HCT116 (cell line): ENCODE measurements at regions not wholly inside any gene's neighbourhood (a gene's known extent, or its start where the extent isn't known, plus 50 kb on each side); places are given as distances from the start of the nearest gene placed in this dataset.

ENCODE experiments used
- ATAC-seq: fragments of 200-7000 bp; cut with Tn5 transposase; 2 replicates; pipeline ENCODE4 v1.9.1; 2020; ENCODE audit warnings: mild to moderate bottlenecking, moderate library complexity
- BruUV-seq: library from RNA; stranded (reverse); fragments of 400-500 nt; replicated peaks from 2 replicates; lab custom pipeline; 2021; lab: Mats Ljungman, UMichigan
- CTCF ChIA-PET: fragments of 300-600 bp; sonication (Branson Sonifier 250); formaldehyde crosslinking; loops from one replicate; lab custom pipeline; 2021; ENCODE audit warnings: antibody characterized with exemption; lab: Charles Lee
- POLR2A ChIA-PET: fragments of 300-600, 350-600 bp; sonication (Branson Sonifier 250); formaldehyde crosslinking; loops from one replicate; lab custom pipeline; 2021; ENCODE audit warnings: antibody characterized with exemption; lab: Charles Lee
- RAD21 ChIA-PET, 2 experiments: fragments of 300-600 bp; sonication (Branson Sonifier 250); formaldehyde crosslinking; loops; one replicate each; lab custom pipeline; 2023; ENCODE audit warnings: low total read pairs in 2 of 2; ENCODE audit not compliant: uncharacterized antibody in 2 of 2, unreplicated experiment in 2 of 2, low non-redundant PET in 1 of 2; lab: Charles Lee
- DNase-seq: peaks from one replicate; pipeline ENCODE4 v3.0.0-alpha.2; 2010; ENCODE audit warnings: low read depth, low spot score
- H2AFZ ChIP-seq: fragments of 200-600 bp; shearing (Covaris generic), sonication (generic); 2 replicates; pipeline ENCODE4 v1.6.1; 2017; ENCODE audit warnings: low read depth, mixed run types, mixed read lengths, antibody characterized with exemption, low read length; ENCODE audit not compliant: poor library complexity, severe bottlenecking
- H3K27ac ChIP-seq: 2 replicates; pipeline ENCODE4 v1.5.1; 2012; ENCODE audit warnings: low read depth, low read length
- H3K27me3 ChIP-seq: fragments of 200-600 bp; sonication (generic); 2 replicates; pipeline ENCODE4 v1.6.1; 2016; ENCODE audit warnings: mixed run types, low read length, mixed read lengths; ENCODE audit not compliant: insufficient read depth
- H3K36me3 ChIP-seq, 2 experiments: fragments of 200-500 bp in 1 of 2; fragments of 200-600 bp in 1 of 2; sonication (Bioruptor generic) in 1 of 2; sonication (generic) in 1 of 2; 2 replicates each; pipeline versions ENCODE4 v1.5.1 to v1.6.1; 2014 to 2016; ENCODE audit warnings: low read length in 2 of 2, inconsistent platforms in 1 of 2, mixed read lengths in 1 of 2, mixed run types in 1 of 2; ENCODE audit not compliant: insufficient read depth in 2 of 2, control insufficient read depth in 1 of 2
- H3K4me1 ChIP-seq, 2 experiments: fragments of 200-600 bp in 1 of 2; sonication (generic) in 1 of 2; 2 replicates each; pipeline versions ENCODE4 v1.5.1 to v1.6.1; 2012 to 2017; ENCODE audit warnings: low read length in 2 of 2, inconsistent platforms in 1 of 2, mild to moderate bottlenecking in 1 of 2, mixed read lengths in 1 of 2, mixed run types in 1 of 2, moderate library complexity in 1 of 2; ENCODE audit not compliant: insufficient read depth in 2 of 2, control insufficient read depth in 1 of 2
- H3K4me2 ChIP-seq: fragments of 200-600 bp; sonication (generic); 2 replicates; pipeline ENCODE4 v1.6.1; 2017; ENCODE audit warnings: mixed run types, low read length, mixed read lengths
- H3K4me3 ChIP-seq, 2 experiments: fragments of 200-600 bp in 1 of 2; sonication (generic) in 1 of 2; replicated peaks in 1 of 2; 2 replicates each; pipeline ENCODE4 v1.5.1; 2011 to 2016; ENCODE audit warnings: low read length in 2 of 2, control low read depth in 1 of 2, low read depth in 1 of 2, mild to moderate bottlenecking in 1 of 2, mixed read lengths in 1 of 2, mixed run types in 1 of 2
- H3K79me2 ChIP-seq: fragments of 200-600 bp; sonication (generic); 2 replicates; pipeline ENCODE4 v1.6.1; 2017; ENCODE audit warnings: mild to moderate bottlenecking, mixed run types, low read length, moderate library complexity, mixed read lengths; ENCODE audit not compliant: insufficient read depth
- H3K9ac ChIP-seq: fragments of 200-600 bp; sonication (generic); 2 replicates; pipeline ENCODE4 v1.6.1; 2016; ENCODE audit warnings: low read length, mixed read lengths
- H3K9me2 ChIP-seq: fragments of 200-600 bp; sonication (generic), shearing (Covaris generic); 2 replicates; pipeline ENCODE4 v1.6.1; 2017; ENCODE audit warnings: mixed run types, mild to moderate bottlenecking, moderate library complexity; ENCODE audit not compliant: insufficient read depth
- H3K9me3 ChIP-seq, 2 experiments: fragments of 200-500 bp in 1 of 2; fragments of 200-600 bp in 1 of 2; sonication (Bioruptor generic) in 1 of 2; sonication (generic) in 1 of 2; 2 replicates each; pipeline ENCODE4 v1.6.1; 2014 to 2017; ENCODE audit warnings: low read length in 2 of 2, mixed read lengths in 2 of 2, inconsistent platforms in 1 of 2, low read depth in 1 of 2, mild to moderate bottlenecking in 1 of 2, mixed run types in 1 of 2, moderate library complexity in 1 of 2; ENCODE audit not compliant: control insufficient read depth in 1 of 2, insufficient read depth in 1 of 2
- H4K20me1 ChIP-seq: fragments of 200-600 bp; sonication (generic), shearing (Covaris generic); 2 replicates; pipeline ENCODE4 v1.6.1; 2017; ENCODE audit warnings: mixed run types, mild to moderate bottlenecking, moderate library complexity; ENCODE audit not compliant: insufficient read depth
- ATF3 ChIP-seq: IDR thresholded peaks from 2 replicates; pipeline ENCODE4 v1.6.1; 2012
- CBX3 ChIP-seq: IDR thresholded peaks from 2 replicates; pipeline ENCODE4 v1.6.1; 2012; ENCODE audit warnings: low read depth
- CTCF ChIP-seq, 3 experiments: fragments of 200-600 bp in 1 of 3; sonication (generic) in 1 of 3; IDR thresholded peaks in 2 of 3; conservative IDR thresholded peaks in 1 of 3; 2 replicates each; pipeline ENCODE4 v1.5.1; 2012 to 2017; ENCODE audit warnings: low read depth in 2 of 3, low read length in 2 of 3, antibody characterized with exemption in 1 of 3, borderline replicate concordance in 1 of 3, control low read depth in 1 of 3, mild to moderate bottlenecking in 1 of 3, mixed read lengths in 1 of 3, mixed run types in 1 of 3, moderate library complexity in 1 of 3; ENCODE audit not compliant: insufficient read depth in 1 of 3
- ELF1 ChIP-seq: IDR thresholded peaks from 2 replicates; pipeline ENCODE4 v1.6.1; 2012; ENCODE audit warnings: low read depth, borderline replicate concordance
- EZH2phosphoT487 ChIP-seq: fragments of 200-600 bp; IDR thresholded peaks from 2 replicates; pipeline ENCODE4 v1.6.1; 2018; ENCODE audit warnings: antibody characterized with exemption, borderline replicate concordance
- FOSL1 ChIP-seq: IDR thresholded peaks from 2 replicates; pipeline ENCODE4 v1.6.1; 2012; ENCODE audit warnings: low read depth
- JUND ChIP-seq: IDR thresholded peaks from 2 replicates; pipeline ENCODE4 v1.6.1; 2012
- MAX ChIP-seq: IDR thresholded peaks from 2 replicates; pipeline ENCODE4 v1.6.1; 2012
- POLR2A ChIP-seq: IDR thresholded peaks from 2 replicates; pipeline ENCODE4 v1.7.0; 2011; ENCODE audit warnings: borderline replicate concordance; ENCODE audit not compliant: insufficient read depth, insufficient read length; ENCODE audit errors: extremely low read depth
- SIN3A ChIP-seq: IDR thresholded peaks from 2 replicates; pipeline ENCODE4 v1.6.1; 2012; ENCODE audit warnings: low read depth
- SP1 ChIP-seq: IDR thresholded peaks from 2 replicates; pipeline ENCODE4 v1.6.1; 2012; ENCODE audit warnings: low read depth
- TCF7L2 ChIP-seq: IDR thresholded peaks from 2 replicates; pipeline ENCODE4 v1.7.0; 2011; ENCODE audit warnings: borderline replicate concordance, inconsistent platforms; ENCODE audit not compliant: insufficient read depth, insufficient read length; ENCODE audit errors: extremely low read depth
- YY1 ChIP-seq: IDR thresholded peaks from 2 replicates; pipeline ENCODE4 v1.6.1; 2011; ENCODE audit warnings: low read length, low read depth, moderate library complexity, mild to moderate bottlenecking; ENCODE audit not compliant: insufficient replicate concordance; ENCODE audit errors: extremely low read depth
- ZBTB33 ChIP-seq: IDR thresholded peaks from 2 replicates; pipeline ENCODE4 v1.6.1; 2011; ENCODE audit warnings: mild to moderate bottlenecking, low read length, moderate library complexity; ENCODE audit not compliant: insufficient replicate concordance; ENCODE audit errors: extremely low read depth
- intact Hi-C: fragments of 100-400 bp; cut with micrococcal nuclease; formaldehyde crosslinking; loops from 2 replicates; pipeline ENCODE4 v1.10.0; 2022

GRCh38 chr3:17806876-17807275 lies 64.4 kb upstream of the TBC1D5 start:
- Histone ChIP-seq H3K4me2 (no peak overlapping the region), H3K4me1 (peaks cover 0 to 3% of the 10 kb centered on the region in 2 experiments; a peak in 2 of 4 replicates), H3K9ac (no peak overlapping the region), H3K4me3 (no peak overlapping the region), H3K27ac (no peak overlapping the region), H3K79me2 (no peaks in the 10 kb centered on the region), H3K9me3 (no peaks in the 10 kb centered on the region), H2AFZ (no peak overlapping the region), H4K20me1 (no peaks in the 10 kb centered on the region), H3K36me3 (no peaks in the 10 kb centered on the region), H3K27me3 (no peaks in the 10 kb centered on the region), H3K9me2 (no peaks in the 10 kb centered on the region)
- intact Hi-C loops: no loop called here
- BruUV-seq: no TSS peak
- CTCF ChIA-PET: no interaction called here
- POLR2A ChIA-PET: no interaction called here
- ATAC-seq (no peak), DNase-seq (no peak)
- RAD21 ChIA-PET: no interaction called here
- no peak for TF ChIP-seq FOSL1
- TF ChIP-seq EZH2phosphoT487: no peak
- TF ChIP-seq ELF1: no peak
- TF ChIP-seq MAX: no peak
- no peak for TF ChIP-seq POLR2A
- TF ChIP-seq TCF7L2: no peak
- no peak for TF ChIP-seq SP1
- TF ChIP-seq YY1: no peak
- TF ChIP-seq ATF3: no peak

- CTCF ChIA-PET: no interaction called here
- TF ChIP-seq ELF1: no peak
- TF ChIP-seq JUND: no peak
- TF ChIP-seq EZH2phosphoT487: no peak
- no peak for TF ChIP-seq CBX3
- no peak for TF ChIP-seq TCF7L2
- TF ChIP-seq YY1: no peak
- no peak for TF ChIP-seq ATF3
- TF ChIP-seq MAX: no peak
- TF ChIP-seq FOSL1: no peak
- no peak for TF ChIP-seq SIN3A
- TF ChIP-seq ZBTB33: no peak
- no peak for TF ChIP-seq CTCF (IDR thresholded peaks at IDR 0.05 in 2 of 3, conservative IDR thresholded peaks at IDR 0.05 in 1 of 3; ENCODE audit: borderline replicate concordance in 1 of 3, insufficient read depth in 1 of 3, low read depth in 2 of 3, low read length in 2 of 3)
These were observed 63.8 kb upstream of the TBC1D5 start for GRCh38 chr3:17806201-17806600.

More at GRCh38 chr3:17806201-17806600, 63.8 kb upstream of the TBC1D5 start:
- Histone ChIP-seq H3K9me2 (no peaks in the 10 kb centered on the region), H3K9me3 (no peaks in the 10 kb centered on the region), H3K27me3 (no peaks in the 10 kb centered on the region), H3K36me3 (no peaks in the 10 kb centered on the region), H3K4me1 (peaks cover 0 to 3% of the 10 kb centered on the region in 2 experiments; a peak in 2 of 4 replicates), H3K27ac (no peak overlapping the region), H2AFZ (no peak overlapping the region), H3K9ac (no peak overlapping the region), H3K79me2 (no peaks in the 10 kb centered on the region), H3K4me2 (no peak overlapping the region), H4K20me1 (no peaks in the 10 kb centered on the region), H3K4me3 (no peak overlapping the region)
- no peak for ATAC-seq
- no peak for DNase-seq
- no TSS peak for BruUV-seq
- intact Hi-C loops: no loop called here
- POLR2A ChIA-PET: no interaction called here
- RAD21 ChIA-PET: no interaction called here
